Mesendoderm (in vitro differentiated cells): ENCODE measurements at regions not wholly inside any gene's neighbourhood (a gene's known extent, or its start where the extent isn't known, plus 50 kb on each side); places are given as distances from the start of the nearest gene placed in this dataset.

Experiments
- DNase-seq: peaks from one replicate; pipeline ENCODE4 v3.0.0; 2013
- H2AK5ac ChIP-seq: 2 replicates; pipeline ENCODE4 v1.6.1; 2013; ENCODE audit warnings: low read length, inconsistent platforms
- H2BK120ac ChIP-seq: 2 replicates; pipeline ENCODE4 v1.6.1; 2013; ENCODE audit warnings: low read depth, mild to moderate bottlenecking, low read length, moderate library complexity, mixed read lengths
- H2BK15ac ChIP-seq: replicated peaks from 2 replicates; pipeline ENCODE4 v1.6.1; 2013; ENCODE audit warnings: low read depth, mild to moderate bottlenecking, moderate library complexity
- H2BK5ac ChIP-seq: 2 replicates; pipeline ENCODE4 v1.6.1; 2013; ENCODE audit warnings: low read length, inconsistent platforms
- H3K18ac ChIP-seq: 2 replicates; pipeline ENCODE4 v1.6.1; 2013; ENCODE audit warnings: mild to moderate bottlenecking, low read length, mixed read lengths
- H3K23ac ChIP-seq: one replicate; pipeline ENCODE4 v1.6.1; 2013; ENCODE audit warnings: low read length
- H3K27ac ChIP-seq: 2 replicates; pipeline ENCODE4 v1.5.1; 2013; ENCODE audit warnings: low read depth, mild to moderate bottlenecking, inconsistent platforms, low read length, moderate library complexity
- H3K27me3 ChIP-seq: 2 replicates; pipeline ENCODE4 v1.6.1; 2013; ENCODE audit warnings: low read length, control low read depth, mild to moderate bottlenecking, inconsistent platforms; ENCODE audit not compliant: insufficient read depth, poor library complexity
- H3K36me3 ChIP-seq: 2 replicates; pipeline ENCODE4 v1.6.1; 2013; ENCODE audit warnings: low read length, inconsistent platforms; ENCODE audit not compliant: control insufficient read depth, insufficient read depth
- H3K4ac ChIP-seq: one replicate; pipeline ENCODE4 v1.6.1; 2013; ENCODE audit warnings: low read depth, mild to moderate bottlenecking, low read length, moderate library complexity
- H3K4me1 ChIP-seq: 2 replicates; pipeline ENCODE4 v1.6.1; 2013; ENCODE audit warnings: low read depth, low read length, inconsistent platforms; ENCODE audit not compliant: control insufficient read depth
- H3K4me2 ChIP-seq: 2 replicates; pipeline ENCODE4 v1.6.1; 2013; ENCODE audit warnings: low read length
- H3K4me3 ChIP-seq: 2 replicates; pipeline ENCODE4 v1.5.1; 2013; ENCODE audit warnings: mild to moderate bottlenecking, low read length
- H3K56ac ChIP-seq: one replicate; pipeline ENCODE4 v1.6.1; 2013; ENCODE audit warnings: low read length
- H3K79me1 ChIP-seq: 2 replicates; pipeline ENCODE4 v1.6.1; 2013; ENCODE audit warnings: low read length, inconsistent platforms
- H3K79me2 ChIP-seq: 2 replicates; pipeline ENCODE4 v1.6.1; 2013; ENCODE audit warnings: mild to moderate bottlenecking, low read length; ENCODE audit not compliant: control insufficient read depth, insufficient read depth
- H3K9ac ChIP-seq: 2 replicates; pipeline ENCODE4 v1.6.1; 2013; ENCODE audit warnings: low read length, inconsistent platforms
- H4K5ac ChIP-seq: one replicate; pipeline ENCODE4 v1.6.1; 2013; ENCODE audit warnings: low read length
- H4K8ac ChIP-seq: one replicate; pipeline ENCODE4 v1.6.1; 2013; ENCODE audit warnings: low read depth, mild to moderate bottlenecking, control low read depth, low read length, moderate library complexity
- WGBS: extraction: QIAGEN DNeasy Blood & Tissue Kit; methylation state at CpG from one replicate; pipeline ENCODE4 v1.1.7; 2013; ENCODE audit warnings: low lambda C conversion rate, missing lambda C conversion rate; ENCODE audit not compliant: insufficient coverage; ENCODE audit errors: extremely low coverage; 5-methylcytosine and 5-hydroxymethylcytosine counted together

DNA sequence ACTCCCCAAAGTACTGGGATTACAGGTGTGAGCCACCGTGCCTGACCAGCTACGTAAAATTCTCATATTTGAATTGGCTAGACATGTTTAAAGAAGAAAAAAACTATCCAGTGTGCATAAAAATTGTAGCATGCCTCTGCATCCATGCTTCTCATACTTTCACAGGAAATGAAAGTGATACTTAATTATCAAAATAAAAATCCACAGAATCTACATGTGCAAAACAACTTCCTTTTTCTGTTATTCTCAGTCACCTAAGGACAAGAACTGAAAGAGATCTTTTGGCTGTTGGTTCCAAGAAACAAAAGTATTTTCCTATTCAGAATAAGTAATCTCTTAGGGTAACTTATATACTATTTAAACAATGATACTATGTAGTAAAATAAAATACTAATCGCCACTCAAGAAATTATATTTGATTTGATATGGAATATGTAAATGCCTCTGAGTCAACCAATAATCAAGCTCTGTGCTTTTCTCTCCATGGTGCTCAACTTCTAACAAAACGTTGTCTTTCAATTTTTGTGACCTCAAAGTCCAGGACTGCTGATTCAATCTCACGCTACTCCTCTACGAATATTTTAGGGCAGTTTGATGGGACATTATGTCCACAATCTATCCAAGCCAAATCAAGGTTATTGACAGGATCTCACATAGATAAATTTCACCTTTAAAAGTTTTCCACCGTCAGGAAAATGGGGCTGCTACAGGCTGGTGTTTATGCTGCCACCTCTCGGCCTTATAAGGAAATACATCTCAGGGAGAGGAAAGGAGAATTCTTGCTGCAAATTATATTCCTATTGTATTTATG, 102.7 kb downstream of the ZNF281 start:
- Histone ChIP-seq H3K27ac (no peak overlapping the region), H3K36me3 (no peaks in the 10 kb centered on the region), H3K4me2 (no peak overlapping the region), H2AK5ac (no peak overlapping the region), H2BK5ac (no peak overlapping the region), H4K5ac (no peak overlapping the region), H3K9ac (no peak overlapping the region), H3K56ac (no peak overlapping the region), H3K4ac (no peak overlapping the region), H3K79me2 (no peaks in the 10 kb centered on the region), H2BK15ac (no peak overlapping the region), H3K79me1 (no peaks in the 10 kb centered on the region), H3K4me3 (no peak overlapping the region), H3K23ac (no peak overlapping the region), H3K18ac (no peak overlapping the region), H3K27me3 (peaks cover 3% of the 10 kb centered on the region), H4K8ac (no peak overlapping the region), H3K4me1 (peaks cover 2% of the 10 kb centered on the region), H2BK120ac (no peak overlapping the region)
- peak; percentile 42 for DNase-seq
- WGBS, result no CpG with 5 or more reads among the region's 8 CpGs

GRCh38 chr1:200305806-200306205, 104.0 kb downstream of the ZNF281 start:
- Histone ChIP-seq H3K27me3 (peaks cover 3% of the 10 kb centered on the region), H3K23ac (no peak overlapping the region), H4K8ac (no peak overlapping the region), H3K4ac (no peak overlapping the region), H3K18ac (no peak overlapping the region), H3K9ac (no peak overlapping the region), H2BK15ac (no peak overlapping the region), H3K4me1 (peaks cover 2% of the 10 kb centered on the region), H2BK5ac (no peak overlapping the region), H3K4me2 (no peak overlapping the region), H3K27ac (no peak overlapping the region), H3K56ac (no peak overlapping the region), H3K4me3 (no peak overlapping the region), H3K36me3 (no peaks in the 10 kb centered on the region), H3K79me2 (no peaks in the 10 kb centered on the region), H2AK5ac (no peak overlapping the region), H4K5ac (no peak overlapping the region), H3K79me1 (no peaks in the 10 kb centered on the region), H2BK120ac (no peak overlapping the region)
- DNase-seq, result no peak

GRCh38 chr1:200304171-200304570, 105.7 kb downstream of the ZNF281 start:
- H3K4me2 ChIP-seq, result no peak overlapping the region
- no peak overlapping the region for H3K23ac ChIP-seq
- no peak overlapping the region for H3K18ac ChIP-seq
- H3K27me3 ChIP-seq, result peaks cover 3% of the 10 kb centered on the region
- H2AK5ac ChIP-seq, result no peak overlapping the region
- H3K79me2 ChIP-seq, result no peaks in the 10 kb centered on the region
- H2BK5ac ChIP-seq, result no peak overlapping the region
- H2BK120ac ChIP-seq, result no peak overlapping the region
- no peak overlapping the region for H3K4ac ChIP-seq
- no peak overlapping the region for H3K9ac ChIP-seq
- no peak for DNase-seq
- no peaks in the 10 kb centered on the region for H3K79me1 ChIP-seq
- H4K8ac ChIP-seq, result no peak overlapping the region
- H3K27ac ChIP-seq, result no peak overlapping the region
- H2BK15ac ChIP-seq, result no peak overlapping the region
- H3K56ac ChIP-seq, result no peak overlapping the region
- H3K4me1 ChIP-seq, result peaks cover 2% of the 10 kb centered on the region
- no peaks in the 10 kb centered on the region for H3K36me3 ChIP-seq
- H3K4me3 ChIP-seq, result no peak overlapping the region
- WGBS, result no CpG with 5 or more reads among the region's 1 CpG
- no peak overlapping the region for H4K5ac ChIP-seq

GRCh38 chr1:200302921-200303290, 106.9 kb downstream of the ZNF281 start:
- H3K18ac ChIP-seq, result no peak overlapping the region
- no peak overlapping the region for H3K27ac ChIP-seq
- DNase-seq, result peak; percentile 33
- H4K5ac ChIP-seq, result no peak overlapping the region
- no peaks in the 10 kb centered on the region for H3K79me2 ChIP-seq
- H4K8ac ChIP-seq, result no peak overlapping the region
- no peak overlapping the region for H2BK5ac ChIP-seq
- WGBS, result no CpG with 5 or more reads among the region's 13 CpGs
- peak overlapping the region; percentile 67 for H3K4me2 ChIP-seq
- H3K4ac ChIP-seq, result no peak overlapping the region
- H3K36me3 ChIP-seq, result no peaks in the 10 kb centered on the region
- H3K4me3 ChIP-seq, result no peak overlapping the region
- H2BK120ac ChIP-seq, result no peak overlapping the region
- peak overlapping the region; percentile 44 for H3K9ac ChIP-seq
- H3K23ac ChIP-seq, result no peak overlapping the region
- peaks cover 3% of the 10 kb centered on the region for H3K27me3 ChIP-seq
- H2BK15ac ChIP-seq, result no peak overlapping the region
- no peak overlapping the region for H3K56ac ChIP-seq
- no peak overlapping the region for H2AK5ac ChIP-seq
- peaks cover 2% of the 10 kb centered on the region for H3K4me1 ChIP-seq
- no peaks in the 10 kb centered on the region for H3K79me1 ChIP-seq

GRCh38 chr1:200302192-200302920, 107.5 kb downstream of the ZNF281 start:
- H4K5ac ChIP-seq, result no peak overlapping the region
- H2BK120ac ChIP-seq, result no peak overlapping the region
- H3K4me1 ChIP-seq, result peaks cover 2% of the 10 kb centered on the region
- H3K9ac ChIP-seq, result peak overlapping the region; percentile 44
- peak overlapping the region; percentile 71 for H3K56ac ChIP-seq
- WGBS, result no CpG with 5 or more reads among the region's 36 CpGs
- DNase-seq, result peak; percentile 35
- no peaks in the 10 kb centered on the region for H3K79me1 ChIP-seq
- no peaks in the 10 kb centered on the region for H3K79me2 ChIP-seq
- no peak overlapping the region for H2BK5ac ChIP-seq
- H3K4me3 ChIP-seq, result peak overlapping the region; percentile 40
- H3K23ac ChIP-seq, result no peak overlapping the region
- no peak overlapping the region for H3K27ac ChIP-seq
- peaks cover 3% of the 10 kb centered on the region for H3K27me3 ChIP-seq
- H3K18ac ChIP-seq, result peak overlapping the region; percentile 62
- no peak overlapping the region for H4K8ac ChIP-seq
- H2BK15ac ChIP-seq, result no peak overlapping the region
- no peak overlapping the region for H2AK5ac ChIP-seq
- no peak overlapping the region for H3K4ac ChIP-seq
- peak overlapping the region; percentile 67 for H3K4me2 ChIP-seq
- no peaks in the 10 kb centered on the region for H3K36me3 ChIP-seq
